ENCODE measurements at regions not wholly inside any gene's neighbourhood (a gene's known extent, or its start where the extent isn't known, plus 50 kb on each side); places are given as distances from the start of the nearest gene placed in this dataset.

DNA sequence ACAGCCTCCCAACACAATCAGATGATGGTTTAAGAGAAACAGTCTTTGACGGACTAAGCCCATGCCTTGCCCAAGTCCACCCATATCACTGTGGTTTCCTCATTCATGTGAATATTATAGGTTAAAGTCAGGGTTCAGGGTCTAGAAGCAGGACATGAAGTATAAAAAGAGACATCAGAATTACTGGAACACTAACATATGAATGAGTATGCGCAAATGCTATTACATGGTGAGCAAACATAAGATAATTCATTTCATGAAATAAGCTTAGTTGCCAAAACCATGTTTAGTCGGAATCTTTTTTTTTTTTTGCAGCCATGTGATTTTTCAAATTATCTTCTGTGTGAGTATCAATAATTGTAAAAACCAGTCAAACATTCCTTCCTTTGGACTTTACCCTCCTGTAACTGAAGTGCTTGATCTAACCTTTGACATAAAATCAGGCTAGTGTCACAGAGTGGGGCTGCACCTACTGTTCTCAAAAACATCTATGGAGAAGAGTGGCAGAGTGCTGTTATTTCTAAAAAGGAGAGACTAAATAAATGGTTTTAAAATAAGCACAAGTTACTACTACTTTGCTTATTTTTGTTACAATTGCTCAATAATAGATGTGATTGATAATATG is 84.9 kb upstream of the NRIP1 start:
- H3K18ac ChIP-seq (ENCODE audit: low read length) = no peak overlapping the region
- no peaks in the 10 kb centered on the region for H3K36me3 ChIP-seq (replicated peaks in 1 of 2; ENCODE audit: control insufficient read depth in 2 of 2, insufficient read depth in 2 of 2, low read length in 2 of 2)
- no peaks in the 10 kb centered on the region for H3K4me1 ChIP-seq (ENCODE audit: control insufficient read depth in 2 of 2, insufficient read depth in 1 of 2, low read depth in 1 of 2, low read length in 2 of 2)
- no peak overlapping the region for H2BK15ac ChIP-seq (ENCODE audit: low read length)
- no peaks in the 10 kb centered on the region for H3K79me1 ChIP-seq (ENCODE audit: low read depth, low read length)
- H3K9me3 ChIP-seq (replicated peaks in 1 of 2; ENCODE audit: control insufficient read depth in 2 of 2, insufficient read depth in 1 of 2, low read depth in 1 of 2, low read length in 2 of 2) = peaks cover 2 to 7% of the 10 kb centered on the region in 2 donors
- H2BK120ac ChIP-seq (ENCODE audit: low read depth, low read length) = no peak overlapping the region
- H3K23ac ChIP-seq (ENCODE audit: low read depth, low read length, poor library complexity) = no peak overlapping the region
- H2BK5ac ChIP-seq (ENCODE audit: low read length) = no peak overlapping the region
- no peak for DNase-seq (ENCODE audit: low spot score)
- H4K8ac ChIP-seq (ENCODE audit: low read depth, low read length) = no peak overlapping the region
- H3K4me3 ChIP-seq (ENCODE audit: low read length in 2 of 2) = no peak overlapping the region
- WGBS, 2 donors (ENCODE audit: extremely low coverage in 2 of 2, insufficient read length in 2 of 2, insufficient replicate concordance in 1 of 2) = no CpG with 5 or more reads among the region's 3 CpGs
- H3K4ac ChIP-seq (ENCODE audit: low read length) = no peak overlapping the region
- no peak overlapping the region for H2AFZ ChIP-seq (ENCODE audit: low read length)
- no peak overlapping the region for H3K9ac ChIP-seq (ENCODE audit: low read depth, low read length, poor library complexity)
- H4K91ac ChIP-seq (ENCODE audit: low read depth, low read length, poor library complexity) = no peak overlapping the region
- H3K4me2 ChIP-seq (ENCODE audit: insufficient read depth, low read length, poor library complexity, severe bottlenecking) = no peak overlapping the region
- H3K14ac ChIP-seq (ENCODE audit: low read length) = no peak overlapping the region
- no peak overlapping the region for H2AK5ac ChIP-seq (ENCODE audit: low read depth, low read length)
- H2BK12ac ChIP-seq (ENCODE audit: low read length) = no peak overlapping the region
- H3K27ac ChIP-seq (replicated peaks; ENCODE audit: low read length) = no peak overlapping the region
- H3K27me3 ChIP-seq (ENCODE audit: control insufficient read depth in 3 of 3, insufficient read depth in 3 of 3, low read depth in 1 of 3, low read length in 3 of 3) = peaks cover 0 to 3% (median 0%) of the 10 kb centered on the region in 3 experiments

DNA sequence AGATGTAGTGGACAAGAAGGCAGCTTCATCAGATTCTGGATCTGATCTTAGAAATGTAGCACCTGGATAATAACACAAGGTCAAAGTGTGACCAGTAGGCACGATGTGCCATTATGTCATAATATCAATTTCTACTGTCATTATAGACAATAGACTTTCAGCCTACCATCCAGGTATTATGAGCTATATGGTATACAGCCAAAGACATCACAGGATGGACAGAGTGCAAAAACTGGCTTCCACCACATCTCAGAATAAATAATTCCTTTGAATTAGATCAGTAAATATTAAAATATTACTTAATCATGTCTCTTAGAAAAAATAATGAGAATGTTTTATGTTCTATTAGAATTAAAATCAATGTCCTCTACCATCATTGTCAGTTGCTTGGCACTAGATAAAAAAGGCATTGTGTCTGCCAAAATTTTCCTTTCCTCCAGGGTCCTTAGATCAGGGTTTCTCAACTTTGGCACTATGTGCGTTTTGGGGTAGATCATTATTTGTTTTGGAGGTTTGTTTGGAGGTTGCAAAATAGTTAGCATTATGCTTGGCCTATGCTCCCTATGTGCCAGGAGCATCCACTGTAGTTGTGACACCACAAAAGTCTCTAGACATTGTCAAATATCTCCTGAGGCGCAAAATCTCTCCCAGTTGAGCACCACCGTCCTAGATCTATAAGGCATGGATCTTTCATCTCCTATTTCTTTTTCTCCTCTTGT is 86.7 kb upstream of the NRIP1 start:
- Histone ChIP-seq H2AK5ac (ENCODE audit: low read depth, low read length) (no peak overlapping the region), H3K18ac (ENCODE audit: low read length) (no peak overlapping the region), H3K4ac (ENCODE audit: low read length) (no peak overlapping the region), H4K8ac (ENCODE audit: low read depth, low read length) (no peak overlapping the region), H3K4me1 (ENCODE audit: control insufficient read depth in 2 of 2, insufficient read depth in 1 of 2, low read depth in 1 of 2, low read length in 2 of 2) (peaks cover 0 to 3% of the 10 kb centered on the region in 2 donors), H3K36me3 (replicated peaks in 1 of 2; ENCODE audit: control insufficient read depth in 2 of 2, insufficient read depth in 2 of 2, low read length in 2 of 2) (no peaks in the 10 kb centered on the region), H3K9me3 (replicated peaks in 1 of 2; ENCODE audit: control insufficient read depth in 2 of 2, insufficient read depth in 1 of 2, low read depth in 1 of 2, low read length in 2 of 2) (peaks cover 5 to 13% of the 10 kb centered on the region in 2 donors), H3K4me2 (ENCODE audit: insufficient read depth, low read length, poor library complexity, severe bottlenecking) (no peak overlapping the region), H3K4me3 (ENCODE audit: low read length in 2 of 2) (no peak overlapping the region), H3K79me1 (ENCODE audit: low read depth, low read length) (no peaks in the 10 kb centered on the region), H2BK12ac (ENCODE audit: low read length) (no peak overlapping the region), H2BK5ac (ENCODE audit: low read length) (no peak overlapping the region), H2AFZ (ENCODE audit: low read length) (no peak overlapping the region), H2BK15ac (ENCODE audit: low read length) (no peak overlapping the region), H3K14ac (ENCODE audit: low read length) (no peak overlapping the region), H3K9ac (ENCODE audit: low read depth, low read length, poor library complexity) (no peak overlapping the region), H2BK120ac (ENCODE audit: low read depth, low read length) (no peak overlapping the region), H3K23ac (ENCODE audit: low read depth, low read length, poor library complexity) (no peak overlapping the region), H3K27ac (replicated peaks; ENCODE audit: low read length) (no peak overlapping the region), H4K91ac (ENCODE audit: low read depth, low read length, poor library complexity) (no peak overlapping the region), H3K27me3 (ENCODE audit: control insufficient read depth in 3 of 3, insufficient read depth in 3 of 3, low read depth in 1 of 3, low read length in 3 of 3) (peaks cover 0 to 3% (median 0%) of the 10 kb centered on the region in 3 experiments)
- WGBS, 2 donors (ENCODE audit: extremely low coverage in 2 of 2, insufficient read length in 2 of 2, insufficient replicate concordance in 1 of 2) = no CpG with 5 or more reads among the region's 4 CpGs
- DNase-seq (ENCODE audit: low spot score) = no peak

DNA sequence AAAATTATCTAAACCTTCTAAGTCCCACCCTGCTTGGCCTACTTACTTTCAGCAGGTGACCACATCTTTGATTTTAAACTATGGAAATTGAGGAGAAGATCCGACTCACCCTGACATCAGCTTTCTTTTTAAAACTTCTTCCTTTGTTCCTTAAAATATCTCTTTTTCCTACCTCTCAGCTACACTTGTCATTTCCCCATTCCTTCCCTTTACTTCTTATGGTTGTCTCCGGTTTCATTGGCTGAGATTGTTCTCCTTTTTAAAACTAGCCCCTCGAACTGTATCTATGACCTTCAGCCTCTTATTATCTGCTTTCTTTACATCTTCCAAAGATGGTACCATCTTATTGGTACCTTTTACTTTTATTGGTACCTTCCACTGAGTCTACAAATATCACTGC is 87.8 kb upstream of the NRIP1 start:
- H3K18ac ChIP-seq (ENCODE audit: low read length) = no peak overlapping the region
- no peak overlapping the region for H3K27ac ChIP-seq (replicated peaks; ENCODE audit: low read length)
- no peak overlapping the region for H2AK5ac ChIP-seq (ENCODE audit: low read depth, low read length)
- H3K9ac ChIP-seq (ENCODE audit: low read depth, low read length, poor library complexity) = no peak overlapping the region
- no peak overlapping the region for H3K14ac ChIP-seq (ENCODE audit: low read length)
- no peak overlapping the region for H3K4me2 ChIP-seq (ENCODE audit: insufficient read depth, low read length, poor library complexity, severe bottlenecking)
- no peak overlapping the region for H4K91ac ChIP-seq (ENCODE audit: low read depth, low read length, poor library complexity)
- H2AFZ ChIP-seq (ENCODE audit: low read length) = no peak overlapping the region
- no peak overlapping the region for H2BK120ac ChIP-seq (ENCODE audit: low read depth, low read length)
- no peak overlapping the region for H3K23ac ChIP-seq (ENCODE audit: low read depth, low read length, poor library complexity)
- H2BK15ac ChIP-seq (ENCODE audit: low read length) = no peak overlapping the region
- peaks cover 0 to 3% (median 0%) of the 10 kb centered on the region in 3 experiments for H3K27me3 ChIP-seq (ENCODE audit: control insufficient read depth in 3 of 3, insufficient read depth in 3 of 3, low read depth in 1 of 3, low read length in 3 of 3)
- WGBS, 2 donors (ENCODE audit: extremely low coverage in 2 of 2, insufficient read length in 2 of 2, insufficient replicate concordance in 1 of 2) = no CpG with 5 or more reads among the region's 3 CpGs
- peaks cover 0 to 3% of the 10 kb centered on the region in 2 donors for H3K4me1 ChIP-seq (ENCODE audit: control insufficient read depth in 2 of 2, insufficient read depth in 1 of 2, low read depth in 1 of 2, low read length in 2 of 2)
- no peak overlapping the region for H2BK12ac ChIP-seq (ENCODE audit: low read length)
- H3K4me3 ChIP-seq (ENCODE audit: low read length in 2 of 2) = no peak overlapping the region
- H3K4ac ChIP-seq (ENCODE audit: low read length) = no peak overlapping the region
- DNase-seq (ENCODE audit: low spot score) = no peak
- no peaks in the 10 kb centered on the region for H3K36me3 ChIP-seq (replicated peaks in 1 of 2; ENCODE audit: control insufficient read depth in 2 of 2, insufficient read depth in 2 of 2, low read length in 2 of 2)
- H2BK5ac ChIP-seq (ENCODE audit: low read length) = no peak overlapping the region
- H4K8ac ChIP-seq (ENCODE audit: low read depth, low read length) = no peak overlapping the region
- H3K79me1 ChIP-seq (ENCODE audit: low read depth, low read length) = no peaks in the 10 kb centered on the region
- peaks cover 9 to 21% of the 10 kb centered on the region in 2 donors for H3K9me3 ChIP-seq (replicated peaks in 1 of 2; ENCODE audit: control insufficient read depth in 2 of 2, insufficient read depth in 1 of 2, low read depth in 1 of 2, low read length in 2 of 2)

DNA sequence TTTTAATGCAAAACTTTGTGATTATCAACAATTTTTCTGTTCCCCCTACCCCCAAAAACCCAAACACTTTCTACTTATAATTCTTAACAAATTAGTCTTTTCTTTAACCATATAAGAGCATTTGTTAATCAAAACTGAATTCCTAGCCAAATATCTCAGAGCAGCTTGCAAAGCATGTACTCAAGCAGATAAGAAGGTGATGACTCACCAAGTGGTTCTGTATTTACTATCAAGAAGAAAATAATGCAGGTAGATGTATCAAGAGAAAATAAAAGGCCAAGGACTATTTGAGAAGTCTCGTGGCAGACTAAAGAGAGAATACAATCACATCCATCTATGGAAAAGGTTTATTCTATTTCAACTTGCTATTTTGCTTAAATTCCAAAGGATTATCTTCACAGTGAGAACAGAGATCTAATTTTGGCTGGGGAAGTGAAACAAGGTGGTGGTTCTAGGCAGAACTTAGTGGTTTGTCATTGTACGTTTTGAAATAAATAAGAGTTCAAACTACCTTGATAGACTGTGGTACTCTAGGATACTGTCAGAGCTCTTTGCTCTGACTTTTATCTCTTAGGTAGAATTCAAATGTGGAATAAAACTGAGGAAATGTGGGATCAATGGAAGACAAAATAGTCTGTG is 94.7 kb upstream of the NRIP1 start:
- no peak overlapping the region for H3K4me3 ChIP-seq (ENCODE audit: low read length in 2 of 2)
- no peak overlapping the region for H4K91ac ChIP-seq (ENCODE audit: low read depth, low read length, poor library complexity)
- H3K18ac ChIP-seq (ENCODE audit: low read length) = no peak overlapping the region
- no peak overlapping the region for H2BK5ac ChIP-seq (ENCODE audit: low read length)
- H3K9ac ChIP-seq (ENCODE audit: low read depth, low read length, poor library complexity) = no peak overlapping the region
- H2BK15ac ChIP-seq (ENCODE audit: low read length) = no peak overlapping the region
- H3K27me3 ChIP-seq (ENCODE audit: control insufficient read depth in 3 of 3, insufficient read depth in 3 of 3, low read depth in 1 of 3, low read length in 3 of 3) = no peaks in the 10 kb centered on the region
- no peak overlapping the region for H3K14ac ChIP-seq (ENCODE audit: low read length)
- DNase-seq (ENCODE audit: low spot score) = no peak
- H2AFZ ChIP-seq (ENCODE audit: low read length) = no peak overlapping the region
- peaks cover 11 to 22% of the 10 kb centered on the region in 2 donors for H3K9me3 ChIP-seq (replicated peaks in 1 of 2; ENCODE audit: control insufficient read depth in 2 of 2, insufficient read depth in 1 of 2, low read depth in 1 of 2, low read length in 2 of 2)
- H3K4ac ChIP-seq (ENCODE audit: low read length) = no peak overlapping the region
- H3K79me1 ChIP-seq (ENCODE audit: low read depth, low read length) = no peaks in the 10 kb centered on the region
- H3K23ac ChIP-seq (ENCODE audit: low read depth, low read length, poor library complexity) = no peak overlapping the region
- WGBS, 2 donors (ENCODE audit: extremely low coverage in 2 of 2, insufficient read length in 2 of 2, insufficient replicate concordance in 1 of 2) = no CpG with 5 or more reads among the region's 2 CpGs
- H2AK5ac ChIP-seq (ENCODE audit: low read depth, low read length) = no peak overlapping the region
- peaks cover 0 to 3% of the 10 kb centered on the region in 2 donors for H3K4me1 ChIP-seq (ENCODE audit: control insufficient read depth in 2 of 2, insufficient read depth in 1 of 2, low read depth in 1 of 2, low read length in 2 of 2)
- no peak overlapping the region for H3K27ac ChIP-seq (replicated peaks; ENCODE audit: low read length)
- H4K8ac ChIP-seq (ENCODE audit: low read depth, low read length) = no peak overlapping the region
- H2BK12ac ChIP-seq (ENCODE audit: low read length) = no peak overlapping the region
- no peak overlapping the region for H2BK120ac ChIP-seq (ENCODE audit: low read depth, low read length)
- no peaks in the 10 kb centered on the region for H3K36me3 ChIP-seq (replicated peaks in 1 of 2; ENCODE audit: control insufficient read depth in 2 of 2, insufficient read depth in 2 of 2, low read length in 2 of 2)
- H3K4me2 ChIP-seq (ENCODE audit: insufficient read depth, low read length, poor library complexity, severe bottlenecking) = no peak overlapping the region
